WTC11 (cell line): ENCODE measurements at regions not wholly inside any gene's neighbourhood (a gene's known extent, or its start where the extent isn't known, plus 50 kb on each side); places are given as distances from the start of the nearest gene placed in this dataset.

Experiments used
- ATF3 ChIP-seq: sonication (generic); formaldehyde crosslinking; conservative IDR thresholded peaks from 2 replicates; pipeline ENCODE4 v1.8.1; 2022; ENCODE audit warnings: mild to moderate bottlenecking, missing genetic modification reagents
- CTCF ChIP-seq: fragments of 200-600 bp; IDR thresholded peaks from 2 replicates; pipeline ENCODE4 v1.8.0; 2022; ENCODE audit warnings: antibody characterized with exemption
- FOXP4 ChIP-seq: sonication (generic); formaldehyde crosslinking; IDR thresholded peaks from 2 replicates; pipeline ENCODE4 v1.8.0; 2022; ENCODE audit warnings: mild to moderate bottlenecking, missing genetic modification reagents
- JUN ChIP-seq: sonication (generic); formaldehyde crosslinking; IDR thresholded peaks from 2 replicates; pipeline ENCODE4 v1.8.0; 2023; ENCODE audit warnings: mild to moderate bottlenecking, missing genetic modification reagents
- MLX ChIP-seq: sonication (generic); formaldehyde crosslinking; IDR thresholded peaks from 2 replicates; pipeline ENCODE4 v1.8.1; 2023; ENCODE audit warnings: mild to moderate bottlenecking, missing genetic modification reagents, moderate library complexity
- NR1H2 ChIP-seq: sonication (generic); formaldehyde crosslinking; IDR thresholded peaks from 2 replicates; pipeline ENCODE4 v1.9.0; 2021; ENCODE audit warnings: mild to moderate bottlenecking, moderate library complexity, missing genetic modification reagents
- PREB ChIP-seq: sonication (generic); formaldehyde crosslinking; IDR thresholded peaks from 2 replicates; pipeline ENCODE4 v1.8.1; 2022; ENCODE audit warnings: mild to moderate bottlenecking, missing genetic modification reagents, moderate library complexity, borderline replicate concordance
- ZBTB21 ChIP-seq: sonication (generic); formaldehyde crosslinking; IDR thresholded peaks from 2 replicates; pipeline ENCODE4 v1.8.1; 2023; ENCODE audit warnings: mild to moderate bottlenecking, missing genetic modification reagents, borderline replicate concordance
- ZBTB43 ChIP-seq: sonication (generic); formaldehyde crosslinking; IDR thresholded peaks from 2 replicates; pipeline ENCODE4 v1.8.1; 2023; ENCODE audit warnings: mild to moderate bottlenecking, missing genetic modification reagents

GRCh38 chr6:113763876-113764275, 93.3 kb upstream of the MARCKS start:
- TF ChIP-seq CTCF (no peak), PREB (CRISPR knock-in tag) (no peak), ZBTB21 (CRISPR knock-in tag) (no peak), ATF3 (no peak), JUN (CRISPR knock-in tag) (no peak), ZBTB43 (CRISPR knock-in tag) (no peak), MLX (no peak), NR1H2 (CRISPR knock-in tag) (no peak), FOXP4 (CRISPR knock-in tag) (no peak)
